ENCODE measurements at regions not wholly inside any gene's neighbourhood (a gene's known extent, or its start where the extent isn't known, plus 50 kb on each side); places are given as distances from the start of the nearest gene placed in this dataset.
"Not testable (repeated sequence)": the region's sequence is repeated elsewhere in the genome, so short reads cannot be mapped to it uniquely, and the experiment has no call there.

DNA sequence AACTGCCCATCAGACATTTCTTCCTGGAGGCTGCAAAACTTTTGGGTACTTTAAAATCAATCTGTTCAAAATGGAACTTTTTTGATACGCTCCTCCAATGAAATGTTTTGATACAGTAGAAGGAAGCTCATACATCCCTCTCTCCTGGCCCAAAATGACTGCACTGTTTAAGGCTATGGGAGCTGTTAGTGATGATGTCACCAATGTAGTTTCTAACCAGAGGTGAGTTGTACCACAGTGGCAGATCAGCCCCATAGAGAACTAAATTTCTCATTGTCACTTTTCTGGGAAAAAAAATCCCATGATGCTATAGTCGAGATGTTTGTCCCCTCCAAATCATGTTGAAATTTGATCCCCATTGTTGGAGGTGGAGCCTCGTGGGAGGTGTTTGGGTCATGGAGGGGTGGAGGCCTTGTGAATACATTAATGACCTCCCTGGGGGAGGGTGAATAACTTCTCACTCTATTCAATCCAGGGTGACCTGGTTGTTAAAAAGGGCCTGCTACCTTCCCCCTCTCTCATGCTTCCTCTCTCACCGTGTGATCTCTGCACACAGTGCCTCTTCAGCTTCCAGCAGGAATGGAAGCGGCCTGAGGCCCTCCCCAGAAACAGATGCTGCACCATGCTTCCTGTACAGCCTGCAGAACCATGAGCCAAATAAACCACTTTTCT, 117.4 kb upstream of the NPAS2 start:
- in situ Hi-C loops (cut with MboI; ENCODE audit: low sequenced_read_pairs) = no loop called here

DNA sequence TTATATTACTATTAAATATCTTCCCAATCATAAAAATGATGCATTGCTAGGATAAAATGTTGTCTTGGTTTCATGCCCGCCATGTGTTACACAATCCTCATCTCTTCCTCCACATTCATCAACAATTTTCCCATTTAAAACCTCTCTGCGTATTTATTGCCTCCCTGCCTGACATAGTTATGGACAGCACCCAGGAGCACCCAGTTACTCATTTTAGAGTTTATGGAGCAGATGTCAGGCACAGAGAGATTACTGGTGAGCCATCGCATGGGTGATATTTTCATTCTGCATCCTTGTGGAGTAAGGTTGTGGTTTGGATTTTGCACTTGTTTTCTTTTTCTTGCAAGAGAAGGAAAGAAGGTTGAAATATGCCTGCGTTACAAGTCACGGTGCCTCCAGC, 116.7 kb upstream of the NPAS2 start:
- in situ Hi-C loops (cut with MboI; ENCODE audit: low sequenced_read_pairs) = no loop called here

DNA sequence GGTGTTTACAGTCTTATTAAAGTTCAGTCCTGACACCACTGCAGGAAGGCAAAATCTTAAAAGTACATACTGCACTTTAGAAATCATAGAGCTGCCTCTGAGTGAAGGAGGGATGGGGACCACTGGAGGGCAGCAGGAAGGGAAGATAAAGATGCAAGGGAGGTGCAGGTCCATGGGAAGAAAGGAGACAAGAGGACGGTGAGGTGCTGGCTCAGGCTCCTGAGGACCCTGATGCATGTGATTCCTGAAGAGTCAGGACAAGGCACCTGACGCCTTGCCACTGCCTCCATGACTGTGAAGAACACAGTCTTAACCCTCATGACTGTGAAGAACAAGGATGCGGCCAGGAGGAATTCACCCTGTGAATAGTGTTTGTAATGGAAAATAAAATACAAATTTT, 116.2 kb upstream of the NPAS2 start:
- in situ Hi-C loops (cut with MboI; ENCODE audit: low sequenced_read_pairs) = no loop called here

GRCh38 chr2:100704156-100704555, 115.8 kb upstream of the NPAS2 start:
- in situ Hi-C loops (cut with MboI; ENCODE audit: low sequenced_read_pairs) = no loop called here

DNA sequence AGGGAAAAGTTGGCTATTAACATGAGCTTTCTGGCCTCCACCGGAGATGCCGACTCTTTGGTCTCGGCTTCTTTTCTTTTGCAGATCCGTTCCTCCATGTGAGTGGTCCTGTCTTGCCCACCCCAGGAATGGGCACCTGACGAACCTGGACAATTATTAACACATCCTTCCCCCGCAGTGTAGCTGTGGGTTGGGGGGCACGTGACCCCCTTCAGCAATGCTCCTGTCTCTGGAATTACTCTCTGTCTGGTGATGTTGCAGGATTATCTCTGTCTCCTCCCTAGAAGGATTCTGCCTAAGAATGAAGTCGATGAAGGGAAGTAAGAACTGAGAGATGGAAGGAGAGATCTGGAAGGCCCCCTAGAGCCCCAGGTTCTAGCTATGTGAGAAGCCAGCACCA, 115.2 kb upstream of the NPAS2 start:
- in situ Hi-C loops (cut with MboI; ENCODE audit: low sequenced_read_pairs) = no loop called here

DNA sequence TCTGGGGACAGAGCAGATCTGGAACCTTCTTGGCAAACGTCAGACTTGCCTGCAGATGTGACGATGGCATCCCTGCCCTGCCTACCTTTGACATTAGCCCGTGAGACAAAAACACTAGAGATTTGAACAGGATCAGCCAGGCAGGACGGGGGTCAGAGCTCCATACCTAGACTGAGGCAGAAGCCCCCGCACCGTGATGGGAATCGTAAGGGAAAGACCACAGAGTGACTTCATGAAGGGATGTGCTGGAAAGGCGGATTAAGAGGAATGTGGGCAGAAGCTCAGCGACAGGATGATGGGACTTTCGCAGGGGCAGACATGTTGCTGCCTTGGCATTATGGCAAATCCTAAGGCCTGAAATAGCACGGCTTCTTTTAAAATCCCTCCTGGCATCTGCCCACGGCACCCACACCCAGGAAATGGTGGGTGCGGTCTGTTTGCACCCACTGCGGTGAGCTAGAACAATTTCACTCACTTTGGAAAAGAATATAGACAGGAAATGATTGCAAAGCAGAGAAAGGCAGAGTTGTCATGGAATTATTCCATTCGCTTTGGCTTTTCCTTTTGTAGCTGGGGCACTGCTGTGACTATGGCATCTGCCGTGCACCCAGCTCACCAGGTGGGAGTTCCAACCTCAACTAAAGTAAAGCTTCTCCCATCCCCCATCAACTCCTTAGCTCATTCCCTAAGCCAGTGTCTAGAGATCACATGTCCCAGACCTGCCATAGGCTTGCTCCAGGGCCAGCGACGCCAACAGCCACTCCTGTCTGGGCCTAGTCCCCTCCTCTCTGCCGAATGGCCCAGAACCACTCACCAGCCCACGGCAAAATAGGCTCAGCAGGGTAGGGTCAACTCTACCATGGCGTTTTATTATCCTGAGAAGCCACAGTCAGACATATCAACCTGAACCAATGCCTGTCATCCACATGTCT, 112.7 kb upstream of the NPAS2 start:
- in situ Hi-C loops (cut with MboI; ENCODE audit: low sequenced_read_pairs) = no loop called here

DNA sequence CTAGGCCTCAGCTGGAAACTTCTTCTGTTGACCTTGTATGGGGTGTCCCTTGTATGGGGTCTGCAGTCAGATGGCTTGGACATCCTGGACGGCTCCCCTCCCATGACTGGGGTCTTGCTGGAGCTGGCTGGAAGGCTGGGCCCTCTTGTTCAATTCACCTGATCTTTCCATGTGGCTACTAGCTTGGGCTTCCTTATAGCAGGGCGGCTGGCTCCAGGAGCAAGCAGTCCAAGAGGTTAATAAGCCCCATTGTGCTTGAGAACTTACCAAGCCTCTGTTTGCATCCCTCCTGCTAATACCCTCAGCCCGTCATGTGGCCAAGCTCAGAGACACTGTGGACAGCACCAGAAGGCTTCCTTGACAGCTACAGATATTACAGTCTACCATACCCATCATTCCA, 111.6 kb upstream of the NPAS2 start:
- in situ Hi-C loops (cut with MboI; ENCODE audit: low sequenced_read_pairs) = no loop called here

DNA sequence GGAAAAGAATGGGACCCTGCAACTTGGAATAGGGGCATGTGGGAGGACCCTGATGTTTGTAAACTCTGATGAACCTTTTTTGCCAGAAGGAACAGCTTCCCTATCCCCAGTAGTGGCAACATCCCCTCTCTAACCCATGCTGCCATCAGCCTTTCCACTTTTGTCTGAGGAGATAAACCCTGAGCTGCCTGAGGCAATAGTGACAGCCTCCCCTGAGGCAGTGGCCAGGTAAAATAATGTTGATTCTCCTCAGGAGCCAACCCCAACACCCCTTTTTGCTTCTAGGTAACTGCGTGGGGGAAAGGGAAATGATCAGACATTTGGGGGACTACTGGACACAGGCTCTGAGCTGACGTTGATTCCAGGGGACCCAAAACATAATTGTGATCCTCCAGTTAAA, 106.8 kb upstream of the NPAS2 start:
- in situ Hi-C loops (cut with MboI; ENCODE audit: low sequenced_read_pairs) = no loop called here

DNA sequence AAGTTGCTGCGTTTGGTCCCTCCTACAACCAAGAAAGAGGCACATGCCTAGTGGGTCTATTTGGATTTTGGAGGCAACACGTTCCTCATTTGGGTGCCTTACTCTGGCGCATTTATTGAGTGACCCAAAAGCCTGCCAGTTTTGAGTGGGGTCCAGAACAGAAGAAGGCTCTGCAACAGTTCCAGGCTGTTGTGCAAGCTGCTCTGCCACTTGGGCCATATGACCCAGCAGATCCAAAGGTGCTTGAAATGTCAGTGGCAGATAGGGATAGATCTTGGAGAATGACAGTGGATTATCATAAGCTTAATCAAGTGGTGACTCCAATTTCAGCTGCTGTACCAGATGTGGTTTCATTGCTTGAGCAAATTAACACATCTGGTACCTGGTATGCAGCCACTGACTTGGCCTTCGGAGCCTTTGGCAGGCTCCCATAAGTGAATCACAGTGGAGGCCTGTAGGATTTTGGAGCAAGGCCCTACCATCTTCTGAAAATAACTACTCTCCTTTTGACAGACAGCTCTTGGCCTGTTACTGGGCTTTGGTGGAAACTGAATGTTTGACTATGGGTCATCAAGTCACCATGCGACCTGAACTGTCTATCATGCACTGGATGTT, 105.4 kb upstream of the NPAS2 start:
- in situ Hi-C loops (cut with MboI; ENCODE audit: low sequenced_read_pairs) = not testable (repeated sequence)

GRCh38 chr2:100715861-100716260, 104.1 kb upstream of the NPAS2 start:
- in situ Hi-C loops (cut with MboI; ENCODE audit: low sequenced_read_pairs) = not testable (repeated sequence)

DNA sequence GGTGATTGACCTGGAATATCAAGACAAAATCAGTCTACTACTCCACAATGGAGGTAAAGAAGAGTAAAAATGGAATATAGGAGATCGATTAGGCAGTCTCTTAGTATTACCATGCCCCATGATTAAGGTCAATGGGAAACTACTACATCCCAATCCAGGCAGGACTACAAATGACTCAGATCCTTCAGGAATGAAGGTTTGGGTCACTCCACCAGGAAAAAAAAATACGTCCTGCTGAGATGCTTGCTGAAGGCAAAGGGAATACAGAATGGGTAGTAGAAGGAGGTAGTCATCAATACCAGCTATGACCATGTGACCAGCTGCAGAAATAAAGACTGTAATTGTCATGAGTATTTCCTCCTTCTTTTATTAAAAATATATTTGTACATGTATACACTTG, 103.4 kb upstream of the NPAS2 start:
- in situ Hi-C loops (cut with MboI; ENCODE audit: low sequenced_read_pairs) = no loop called here

GRCh38 chr2:100718065-100718629, 101.8 kb upstream of the NPAS2 start:
- in situ Hi-C loops (cut with MboI; ENCODE audit: low sequenced_read_pairs) = no loop called here

DNA sequence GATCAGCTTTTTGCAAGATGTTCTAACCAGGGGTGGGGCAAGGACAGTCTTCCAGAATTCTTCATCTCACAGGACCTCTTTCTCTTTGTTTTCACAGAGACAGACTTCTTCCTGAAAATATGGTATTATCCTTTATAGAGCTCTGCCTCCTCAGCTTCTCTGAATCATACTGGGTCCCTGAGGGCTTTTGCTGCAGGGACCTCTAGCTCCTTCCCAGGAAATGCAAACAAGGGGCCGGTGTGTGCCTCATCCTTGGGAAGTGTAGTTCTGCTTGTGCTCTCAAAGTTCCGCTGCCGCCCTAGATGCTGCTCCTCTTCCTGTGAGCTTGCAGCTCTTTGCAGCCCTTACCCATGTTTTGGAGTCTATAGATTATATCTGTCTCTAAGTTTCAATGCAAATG, 99.5 kb upstream of the NPAS2 start:
- in situ Hi-C loops (cut with MboI; ENCODE audit: low sequenced_read_pairs) = no loop called here

GRCh38 chr2:100721693-100722092, 98.2 kb upstream of the NPAS2 start:
- in situ Hi-C loops (cut with MboI; ENCODE audit: low sequenced_read_pairs) = no loop called here

GRCh38 chr2:100722125-100722524, 97.8 kb upstream of the NPAS2 start:
- in situ Hi-C loops (cut with MboI; ENCODE audit: low sequenced_read_pairs) = no loop called here

DNA sequence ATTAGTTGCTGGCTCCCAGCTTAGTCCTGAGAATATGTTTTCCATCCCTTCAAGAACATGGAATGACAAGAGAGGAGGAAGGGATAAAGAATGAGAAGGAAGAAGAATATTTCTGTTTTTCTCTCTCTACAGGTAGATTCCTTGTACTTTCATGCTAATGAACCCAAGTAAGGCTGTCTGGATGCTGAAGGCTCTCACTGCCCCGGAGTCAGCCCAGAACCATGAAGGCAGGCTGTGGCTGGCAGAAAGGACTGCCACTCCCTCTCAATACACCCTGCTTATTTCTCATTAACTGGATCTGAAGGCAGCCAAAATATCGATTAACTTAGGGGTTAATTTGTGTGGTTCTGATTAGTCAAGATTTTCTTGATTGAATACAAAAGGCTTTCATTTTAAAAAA, 93.1 kb upstream of the NPAS2 start:
- in situ Hi-C loops (cut with MboI; ENCODE audit: low sequenced_read_pairs) = loop anchor here (25.0 kb wide), 2 partner anchors 260 to 435 kb away; partner anchors contain the start of gene TBC1D8

GRCh38 chr2:100730290-100730868, 89.6 kb upstream of the NPAS2 start:
- in situ Hi-C loops (cut with MboI; ENCODE audit: low sequenced_read_pairs) = loop anchor here (25.0 kb wide), 2 partner anchors 257 to 432 kb away; partner anchors contain the start of gene TBC1D8

DNA sequence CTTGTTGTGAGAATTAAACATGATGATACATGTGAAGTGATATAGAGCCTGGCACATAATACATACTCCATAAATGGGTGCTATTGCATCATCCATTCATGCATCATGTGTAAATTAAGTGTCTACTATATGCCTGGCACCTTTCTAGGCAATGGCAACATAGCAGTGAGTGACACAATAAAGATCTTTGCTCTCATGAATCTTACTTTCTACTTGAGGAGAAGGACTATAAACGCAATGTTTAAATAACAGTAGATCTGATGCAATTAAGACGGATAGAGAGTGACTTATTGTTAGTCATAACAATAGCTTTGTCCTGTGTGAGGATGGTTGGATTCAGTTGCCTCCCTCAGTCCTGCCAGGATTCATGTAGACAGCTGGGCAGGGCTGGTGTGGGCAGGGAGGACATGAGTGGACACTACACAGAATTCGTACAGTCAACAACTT, 88.4 kb upstream of the NPAS2 start:
- in situ Hi-C loops (cut with MboI; ENCODE audit: low sequenced_read_pairs) = loop anchor here (25.0 kb wide), 2 partner anchors 256 to 431 kb away; partner anchors contain the start of gene TBC1D8

- in situ Hi-C loops (cut with MboI; ENCODE audit: low sequenced_read_pairs) = loop anchor here (25.0 kb wide), 2 partner anchors 254 to 429 kb away; partner anchors contain the start of gene TBC1D8
Measured at GRCh38 chr2:100733391-100734187, 86.3 kb upstream of the NPAS2 start.
